Mucosa of rectum (tissue), 2 donors: ENCODE measurements at regions not wholly inside any gene's neighbourhood (a gene's known extent, or its start where the extent isn't known, plus 50 kb on each side); places are given as distances from the start of the nearest gene placed in this dataset.

Experiments used
- H3K27ac ChIP-seq, 2 donors: one replicate each; pipeline ENCODE4 v1.7.0; 2013; ENCODE audit warnings: inconsistent platforms in 2 of 2, low read depth in 2 of 2, low read length in 2 of 2
- H3K27me3 ChIP-seq, 2 donors: one replicate each; pipeline ENCODE4 v1.7.0; 2013; ENCODE audit warnings: low read length in 2 of 2; ENCODE audit not compliant: control insufficient read depth in 2 of 2, insufficient read depth in 2 of 2
- H3K36me3 ChIP-seq, 2 donors: one replicate each; pipeline ENCODE4 v1.7.0; 2013; ENCODE audit warnings: low read length in 2 of 2; ENCODE audit not compliant: control insufficient read depth in 2 of 2, insufficient read depth in 2 of 2
- H3K4me1 ChIP-seq, 2 donors: one replicate each; pipeline ENCODE4 v1.7.0; 2013; ENCODE audit warnings: low read length in 2 of 2, mild to moderate bottlenecking in 1 of 2; ENCODE audit not compliant: control insufficient read depth in 2 of 2, insufficient read depth in 2 of 2
- H3K4me3 ChIP-seq, 2 donors: one replicate each; pipeline ENCODE4 v1.7.0; 2013; ENCODE audit warnings: low read length in 2 of 2
- H3K9ac ChIP-seq, 2 donors: one replicate each; pipeline ENCODE4 v1.7.0; 2013; ENCODE audit warnings: low read length in 2 of 2, low read depth in 1 of 2, mild to moderate bottlenecking in 1 of 2
- H3K9me3 ChIP-seq, 2 donors: one replicate each; pipeline ENCODE4 v1.7.0; 2013; ENCODE audit warnings: low read length in 2 of 2; ENCODE audit not compliant: control insufficient read depth in 2 of 2
- donor health status: healthy.
- donor health status: Normal muscosa, but diverticular disease.

GRCh38 chr6:91704531-91704930 is 1117.7 kb upstream of the MAP3K7 start:
- Histone ChIP-seq H3K4me1 (no peaks in the 10 kb centered on the region), H3K27ac (no peak overlapping the region), H3K9me3 (no peaks in the 10 kb centered on the region), H3K9ac (no peak overlapping the region), H3K4me3 (no peak overlapping the region), H3K36me3 (no peaks in the 10 kb centered on the region), H3K27me3 (no peaks in the 10 kb centered on the region)

- no peaks in the 10 kb centered on the region for H3K4me1 ChIP-seq
- no peaks in the 10 kb centered on the region for H3K27me3 ChIP-seq
- H3K9me3 ChIP-seq = no peaks in the 10 kb centered on the region
- H3K27ac ChIP-seq = no peak overlapping the region
- no peaks in the 10 kb centered on the region for H3K36me3 ChIP-seq
- no peak overlapping the region for H3K9ac ChIP-seq
- H3K4me3 ChIP-seq = no peak overlapping the region
Measured at GRCh38 chr6:91697010-91697695, 1110.3 kb upstream of the MAP3K7 start.

- no peak overlapping the region for H3K4me3 ChIP-seq
- no peaks in the 10 kb centered on the region for H3K9me3 ChIP-seq
- no peaks in the 10 kb centered on the region for H3K36me3 ChIP-seq
- no peak overlapping the region for H3K27ac ChIP-seq
- no peaks in the 10 kb centered on the region for H3K4me1 ChIP-seq
- H3K27me3 ChIP-seq = no peaks in the 10 kb centered on the region
- no peak overlapping the region for H3K9ac ChIP-seq
Measured at GRCh38 chr6:91695221-91695620, 1108.3 kb upstream of the MAP3K7 start.

GRCh38 chr6:91694016-91694654 is 1107.3 kb upstream of the MAP3K7 start:
- no peak overlapping the region for H3K27ac ChIP-seq
- H3K9ac ChIP-seq = no peak overlapping the region
- no peaks in the 10 kb centered on the region for H3K27me3 ChIP-seq
- no peak overlapping the region for H3K4me3 ChIP-seq
- no peaks in the 10 kb centered on the region for H3K36me3 ChIP-seq
- no peaks in the 10 kb centered on the region for H3K4me1 ChIP-seq
- H3K9me3 ChIP-seq = no peaks in the 10 kb centered on the region

GRCh38 chr6:91691449-91691848 is 1104.6 kb upstream of the MAP3K7 start:
- no peak overlapping the region for H3K27ac ChIP-seq
- no peak overlapping the region for H3K9ac ChIP-seq
- no peaks in the 10 kb centered on the region for H3K4me1 ChIP-seq
- H3K9me3 ChIP-seq = no peaks in the 10 kb centered on the region
- no peaks in the 10 kb centered on the region for H3K27me3 ChIP-seq
- no peak overlapping the region for H3K4me3 ChIP-seq
- no peaks in the 10 kb centered on the region for H3K36me3 ChIP-seq

GRCh38 chr6:91683240-91683639 is 1096.4 kb upstream of the MAP3K7 start:
- Histone ChIP-seq H3K9ac (no peak overlapping the region), H3K27ac (no peak overlapping the region), H3K4me1 (no peaks in the 10 kb centered on the region), H3K36me3 (no peaks in the 10 kb centered on the region), H3K9me3 (no peaks in the 10 kb centered on the region), H3K27me3 (no peaks in the 10 kb centered on the region), H3K4me3 (no peak overlapping the region)

GRCh38 chr6:91681296-91681695 is 1094.4 kb upstream of the MAP3K7 start:
- Histone ChIP-seq H3K27ac (no peak overlapping the region), H3K4me3 (no peak overlapping the region), H3K36me3 (no peaks in the 10 kb centered on the region), H3K9ac (no peak overlapping the region), H3K27me3 (no peaks in the 10 kb centered on the region), H3K9me3 (no peaks in the 10 kb centered on the region), H3K4me1 (no peaks in the 10 kb centered on the region)

GRCh38 chr6:91678679-91679446 is 1092.0 kb upstream of the MAP3K7 start:
- H3K4me1 ChIP-seq = no peaks in the 10 kb centered on the region
- no peak overlapping the region for H3K27ac ChIP-seq
- H3K9ac ChIP-seq = no peak overlapping the region
- H3K36me3 ChIP-seq = no peaks in the 10 kb centered on the region
- H3K9me3 ChIP-seq = no peaks in the 10 kb centered on the region
- no peak overlapping the region for H3K4me3 ChIP-seq
- no peaks in the 10 kb centered on the region for H3K27me3 ChIP-seq

- no peaks in the 10 kb centered on the region for H3K9me3 ChIP-seq
- no peaks in the 10 kb centered on the region for H3K36me3 ChIP-seq
- no peak overlapping the region for H3K27ac ChIP-seq
- no peak overlapping the region for H3K4me3 ChIP-seq
- no peaks in the 10 kb centered on the region for H3K4me1 ChIP-seq
- H3K27me3 ChIP-seq = no peaks in the 10 kb centered on the region
- H3K9ac ChIP-seq = no peak overlapping the region
Measured at GRCh38 chr6:91672201-91672600, 1085.3 kb upstream of the MAP3K7 start.

GRCh38 chr6:91669871-91670268 is 1083.0 kb upstream of the MAP3K7 start:
- no peaks in the 10 kb centered on the region for H3K36me3 ChIP-seq
- no peak overlapping the region for H3K9ac ChIP-seq
- no peaks in the 10 kb centered on the region for H3K27me3 ChIP-seq
- H3K9me3 ChIP-seq = no peaks in the 10 kb centered on the region
- H3K4me1 ChIP-seq = no peaks in the 10 kb centered on the region
- H3K4me3 ChIP-seq = no peak overlapping the region
- H3K27ac ChIP-seq = no peak overlapping the region
